HepG2 (cell line): ENCODE measurements at regions not wholly inside any gene's neighbourhood (a gene's known extent, or its start where the extent isn't known, plus 50 kb on each side); places are given as distances from the start of the nearest gene placed in this dataset.

Source experiments
- CBX2 ChIP-seq, 2 experiments: fragments of 200-600 bp in 1 of 2; sonication (generic); formaldehyde crosslinking in 1 of 2; IDR thresholded peaks; 2 replicates each; pipeline versions ENCODE4 v1.7.0 to v1.8.1; 2018 to 2022; ENCODE audit warnings: low read depth in 2 of 2, low read length in 1 of 2, mild to moderate bottlenecking in 1 of 2, missing genetic modification reagents in 1 of 2
- CTCF ChIP-seq: sonication (generic); formaldehyde crosslinking; IDR thresholded peaks from 2 replicates; pipeline ENCODE4 v1.5.0; 2020; ENCODE audit warnings: mild to moderate bottlenecking, missing genetic modification reagents, moderate library complexity
- NFIC ChIP-seq: IDR thresholded peaks from 2 replicates; pipeline ENCODE4 v1.6.1; 2012; ENCODE audit warnings: mild to moderate bottlenecking, low read length, inconsistent platforms
- NR3C1 ChIP-seq: sonication (generic); formaldehyde crosslinking; IDR thresholded peaks from 2 replicates; pipeline ENCODE4 v1.4.0; 2020; ENCODE audit warnings: missing genetic modification reagents
- POLR2A ChIP-seq, 2 experiments: IDR thresholded peaks; 2 replicates each; pipeline ENCODE4 v1.6.1; 2011; ENCODE audit warnings: low read depth in 2 of 2, low read length in 2 of 2, mild to moderate bottlenecking in 1 of 2, moderate library complexity in 1 of 2; ENCODE audit not compliant: insufficient read depth in 1 of 2
- POLR2AphosphoS5 ChIP-seq: IDR thresholded peaks from 2 replicates; pipeline ENCODE4 v1.6.1; 2012; ENCODE audit warnings: low read depth, low read length
- SETDB1 ChIP-seq: sonication (generic); formaldehyde crosslinking; IDR thresholded peaks from 2 replicates; pipeline ENCODE4 v1.5.1; 2020; ENCODE audit warnings: missing genetic modification reagents, mild to moderate bottlenecking, borderline replicate concordance
- SIN3A ChIP-seq: IDR thresholded peaks from 2 replicates; pipeline ENCODE4 v1.6.1; 2011; ENCODE audit warnings: low read depth, mild to moderate bottlenecking, control low read depth, low read length, borderline replicate concordance
- TCF7L2 ChIP-seq: IDR thresholded peaks from 2 replicates; pipeline ENCODE4 v1.6.1; 2011; ENCODE audit warnings: mild to moderate bottlenecking, low read depth, low read length, moderate library complexity
- ZNF24 ChIP-seq: fragments of 450-650 bp; IDR thresholded peaks from 2 replicates; pipeline ENCODE4 v1.6.1; 2017; ENCODE audit warnings: antibody characterized with exemption, mild to moderate bottlenecking
- ZNF253 ChIP-seq: sonication (generic); formaldehyde crosslinking; IDR thresholded peaks from 2 replicates; pipeline ENCODE4 v1.8.0; 2022; ENCODE audit warnings: mild to moderate bottlenecking, missing genetic modification reagents, borderline replicate concordance
- ZNF343 ChIP-seq: sonication (generic); formaldehyde crosslinking; IDR thresholded peaks from 2 replicates; pipeline ENCODE4 v1.4.0; 2020; ENCODE audit warnings: mild to moderate bottlenecking, missing genetic modification reagents
- ZNF407 ChIP-seq: sonication (generic); formaldehyde crosslinking; IDR thresholded peaks from one replicate; pipeline ENCODE4 v1.5.1; 2020; ENCODE audit warnings: mild to moderate bottlenecking, missing genetic modification reagents; ENCODE audit errors: not compliant biosample characterization
- TF ChIP-seq, protein P1 (sequence below): sonication (generic); formaldehyde crosslinking; IDR thresholded peaks from 2 replicates; pipeline ENCODE4 v1.4.0; 2020; ENCODE audit warnings: missing genetic modification reagents

GRCh38 chr10:117936976-117937375, 109.8 kb downstream of the RAB11FIP2 start:
- TF ChIP-seq CTCF (CRISPR knock-in tag), result no peak
- no peak for TF ChIP-seq ZNF24
- no peak for TF ChIP-seq ZNF343
- no peak for TF ChIP-seq NR3C1 (CRISPR knock-in tag)
- no peak for TF ChIP-seq POLR2AphosphoS5
- no peak for TF ChIP-seq SIN3A
- TF ChIP-seq ZNF407 (CRISPR knock-in tag), result no peak
- TF ChIP-seq, protein P1, sequence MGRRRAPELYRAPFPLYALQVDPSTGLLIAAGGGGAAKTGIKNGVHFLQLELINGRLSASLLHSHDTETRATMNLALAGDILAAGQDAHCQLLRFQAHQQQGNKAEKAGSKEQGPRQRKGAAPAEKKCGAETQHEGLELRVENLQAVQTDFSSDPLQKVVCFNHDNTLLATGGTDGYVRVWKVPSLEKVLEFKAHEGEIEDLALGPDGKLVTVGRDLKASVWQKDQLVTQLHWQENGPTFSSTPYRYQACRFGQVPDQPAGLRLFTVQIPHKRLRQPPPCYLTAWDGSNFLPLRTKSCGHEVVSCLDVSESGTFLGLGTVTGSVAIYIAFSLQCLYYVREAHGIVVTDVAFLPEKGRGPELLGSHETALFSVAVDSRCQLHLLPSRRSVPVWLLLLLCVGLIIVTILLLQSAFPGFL (CRISPR knock-in tag), result no peak
- no peak for TF ChIP-seq NFIC
- no peak for TF ChIP-seq SETDB1 (CRISPR knock-in tag)
- no peak for TF ChIP-seq ZNF253
- no peak for TF ChIP-seq POLR2A (IDR thresholded peaks at IDR 0.05; ENCODE audit: insufficient read depth in 1 of 2, low read depth in 2 of 2, low read length in 2 of 2)
- no peak for TF ChIP-seq TCF7L2
- no peak for TF ChIP-seq CBX2 (IDR thresholded peaks at IDR 0.05; ENCODE audit: low read depth, low read length)
- TF ChIP-seq CBX2 (CRISPR knock-in tag; IDR thresholded peaks at IDR 0.05; ENCODE audit: low read depth), result no peak
